ENCODE measurements at regions not wholly inside any gene's neighbourhood (a gene's known extent, or its start where the extent isn't known, plus 50 kb on each side); places are given as distances from the start of the nearest gene placed in this dataset.

DNA sequence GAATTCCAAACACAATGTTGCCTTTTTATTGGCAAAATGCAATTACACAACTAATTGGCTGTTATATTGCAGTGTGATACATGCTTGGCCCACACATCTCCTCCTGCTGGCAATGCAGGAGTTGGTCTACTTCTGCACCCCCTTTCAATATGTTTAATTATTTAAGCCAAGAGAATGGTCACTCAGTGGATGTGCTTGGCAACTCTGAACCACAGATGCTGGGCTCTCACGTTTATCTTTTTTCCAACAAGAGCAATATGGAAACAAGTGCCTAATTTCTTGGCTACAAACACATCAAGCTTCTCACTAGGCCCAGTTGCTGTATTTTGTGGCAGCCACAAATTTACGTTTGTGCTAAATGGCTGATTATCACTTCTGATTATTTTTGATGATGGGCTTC, 1149.2 kb upstream of the CELF2 start:
- Histone ChIP-seq H3K9me3 (no peaks in the 10 kb centered on the region), H3K27ac (no peak overlapping the region), H3K27me3 (no peaks in the 10 kb centered on the region), H3K4me3 (no peak overlapping the region), H3K4me1 (no peaks in the 10 kb centered on the region), H3K36me3 (no peaks in the 10 kb centered on the region)
- no peak for DNase-seq (ENCODE audit: low spot score)
- TF ChIP-seq CTCF (IDR thresholded peaks at IDR 0.05), result no peak

GRCh38 chr10:9869205-9869604, 1148.5 kb upstream of the CELF2 start:
- no peak overlapping the region for H3K4me3 ChIP-seq
- TF ChIP-seq CTCF (IDR thresholded peaks at IDR 0.05), result no peak

DNA sequence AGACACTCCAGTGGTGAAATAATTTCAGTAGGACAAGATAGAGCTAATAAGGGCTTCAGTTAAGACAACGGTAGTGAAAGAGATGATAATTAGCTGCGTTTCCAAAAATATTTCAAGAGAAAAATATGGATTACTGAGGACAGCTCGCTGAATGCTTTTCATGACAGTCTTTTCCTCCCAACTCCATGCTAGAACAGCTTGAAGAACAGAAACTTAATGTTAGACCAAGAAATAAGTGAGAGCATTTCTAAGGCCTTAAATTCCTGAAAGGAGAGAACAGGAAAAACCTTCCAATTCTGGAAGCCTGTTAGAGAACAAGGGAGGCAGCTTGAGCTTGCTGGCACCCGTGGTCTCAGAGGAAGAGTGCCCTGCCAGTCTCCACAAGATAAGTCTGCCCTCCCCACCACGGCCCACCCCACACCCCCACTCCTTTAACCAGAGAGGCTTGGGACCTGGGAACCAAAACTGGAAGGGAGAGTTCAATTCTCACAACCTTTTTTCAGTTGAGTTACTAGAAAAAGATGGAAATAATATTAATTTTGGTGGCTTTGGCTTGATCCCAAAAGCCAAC, 1148.0 kb upstream of the CELF2 start:
- Histone ChIP-seq H3K36me3 (no peaks in the 10 kb centered on the region), H3K4me3 (no peak overlapping the region), H3K9me3 (no peaks in the 10 kb centered on the region), H3K4me1 (no peaks in the 10 kb centered on the region), H3K27ac (no peak overlapping the region), H3K27me3 (no peaks in the 10 kb centered on the region)
- DNase-seq (ENCODE audit: low spot score), result no peak
- no peak for TF ChIP-seq CTCF (IDR thresholded peaks at IDR 0.05)

More at GRCh38 chr10:9869205-9869604, 1148.5 kb upstream of the CELF2 start:
- Histone ChIP-seq H3K36me3 (no peaks in the 10 kb centered on the region), H3K27me3 (no peaks in the 10 kb centered on the region), H3K4me1 (no peaks in the 10 kb centered on the region), H3K27ac (no peak overlapping the region), H3K9me3 (no peaks in the 10 kb centered on the region)
- DNase-seq (ENCODE audit: low spot score), result no peak

DNA sequence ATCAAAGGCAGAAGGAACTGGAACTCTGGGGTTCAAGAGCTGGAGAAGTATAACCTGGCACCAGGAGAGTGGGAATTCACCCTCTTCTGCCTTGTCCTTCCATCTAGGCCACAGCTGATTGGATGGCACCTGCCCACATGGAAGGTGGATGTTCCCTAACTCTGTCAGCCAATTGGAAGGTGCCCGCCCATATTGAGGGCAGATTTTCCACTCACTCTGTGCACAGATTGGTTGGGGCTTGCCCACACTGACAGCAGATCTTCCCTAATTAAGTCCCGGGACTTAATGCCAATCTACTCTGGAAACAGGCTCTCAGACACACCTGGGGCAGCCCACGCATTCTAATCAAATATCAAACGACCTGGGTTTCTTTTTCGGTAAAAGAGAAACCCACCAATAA, 1142.3 kb upstream of the CELF2 start:
- no peak overlapping the region for H3K27ac ChIP-seq
- H3K27me3 ChIP-seq, result no peaks in the 10 kb centered on the region
- DNase-seq (ENCODE audit: low spot score), result no peak

GRCh38 chr10:9877978-9878377, 1139.7 kb upstream of the CELF2 start:
- no peak for TF ChIP-seq CTCF (IDR thresholded peaks at IDR 0.05)
- DNase-seq (ENCODE audit: low spot score), result no peak
- Histone ChIP-seq H3K36me3 (no peaks in the 10 kb centered on the region), H3K27me3 (no peaks in the 10 kb centered on the region), H3K9me3 (peaks cover 0 to 10% of the 10 kb centered on the region in 2 donors), H3K4me3 (no peak overlapping the region), H3K27ac (no peak overlapping the region), H3K4me1 (no peaks in the 10 kb centered on the region)

More for the DNA sequence above, 1142.3 kb upstream of the CELF2 start:
- no peak for TF ChIP-seq CTCF (IDR thresholded peaks at IDR 0.05)
- H3K4me1 ChIP-seq, result no peaks in the 10 kb centered on the region
- no peaks in the 10 kb centered on the region for H3K36me3 ChIP-seq
- no peak overlapping the region for H3K4me3 ChIP-seq
- no peaks in the 10 kb centered on the region for H3K9me3 ChIP-seq

DNA sequence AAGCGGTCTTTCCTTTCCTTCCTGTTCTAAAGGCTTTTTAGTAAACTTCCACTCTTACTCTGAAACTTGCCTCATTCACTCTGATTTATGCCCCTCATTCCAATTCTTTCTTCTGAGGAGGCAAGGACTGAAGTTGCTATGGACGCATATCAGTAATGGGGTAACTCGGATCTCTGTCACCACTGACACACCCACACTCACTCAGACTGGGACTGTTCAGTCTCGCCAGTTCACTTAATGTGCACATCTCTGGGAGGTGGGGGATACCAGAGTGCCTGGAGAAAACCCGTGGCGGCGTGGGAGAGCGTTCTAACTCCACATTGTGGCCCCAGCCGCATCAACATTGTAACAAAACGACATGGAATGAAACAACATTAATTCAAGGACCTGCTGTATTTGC, 1139.3 kb upstream of the CELF2 start:
- Histone ChIP-seq H3K27me3 (no peaks in the 10 kb centered on the region), H3K36me3 (no peaks in the 10 kb centered on the region)

More for the DNA sequence above, 1139.3 kb upstream of the CELF2 start:
- DNase-seq (ENCODE audit: low spot score), result no peak
- Histone ChIP-seq H3K9me3 (peaks cover 0 to 13% of the 10 kb centered on the region in 2 donors), H3K27ac (no peak overlapping the region), H3K4me1 (no peaks in the 10 kb centered on the region), H3K4me3 (no peak overlapping the region)
- TF ChIP-seq CTCF (IDR thresholded peaks at IDR 0.05), result no peak

Measured in right atrium auricular region (tissue), 2 donors.